ENCODE measurements at regions not wholly inside any gene's neighbourhood (a gene's known extent, or its start where the extent isn't known, plus 50 kb on each side); places are given as distances from the start of the nearest gene placed in this dataset.

GRCh38 chr2:18988631-18989232 lies 369.7 kb downstream of the OSR1 start:
- no peak overlapping the region for H3K27ac ChIP-seq (ENCODE audit: low read depth in 1 of 2, low read length in 2 of 2)
- TF ChIP-seq, protein P1, sequence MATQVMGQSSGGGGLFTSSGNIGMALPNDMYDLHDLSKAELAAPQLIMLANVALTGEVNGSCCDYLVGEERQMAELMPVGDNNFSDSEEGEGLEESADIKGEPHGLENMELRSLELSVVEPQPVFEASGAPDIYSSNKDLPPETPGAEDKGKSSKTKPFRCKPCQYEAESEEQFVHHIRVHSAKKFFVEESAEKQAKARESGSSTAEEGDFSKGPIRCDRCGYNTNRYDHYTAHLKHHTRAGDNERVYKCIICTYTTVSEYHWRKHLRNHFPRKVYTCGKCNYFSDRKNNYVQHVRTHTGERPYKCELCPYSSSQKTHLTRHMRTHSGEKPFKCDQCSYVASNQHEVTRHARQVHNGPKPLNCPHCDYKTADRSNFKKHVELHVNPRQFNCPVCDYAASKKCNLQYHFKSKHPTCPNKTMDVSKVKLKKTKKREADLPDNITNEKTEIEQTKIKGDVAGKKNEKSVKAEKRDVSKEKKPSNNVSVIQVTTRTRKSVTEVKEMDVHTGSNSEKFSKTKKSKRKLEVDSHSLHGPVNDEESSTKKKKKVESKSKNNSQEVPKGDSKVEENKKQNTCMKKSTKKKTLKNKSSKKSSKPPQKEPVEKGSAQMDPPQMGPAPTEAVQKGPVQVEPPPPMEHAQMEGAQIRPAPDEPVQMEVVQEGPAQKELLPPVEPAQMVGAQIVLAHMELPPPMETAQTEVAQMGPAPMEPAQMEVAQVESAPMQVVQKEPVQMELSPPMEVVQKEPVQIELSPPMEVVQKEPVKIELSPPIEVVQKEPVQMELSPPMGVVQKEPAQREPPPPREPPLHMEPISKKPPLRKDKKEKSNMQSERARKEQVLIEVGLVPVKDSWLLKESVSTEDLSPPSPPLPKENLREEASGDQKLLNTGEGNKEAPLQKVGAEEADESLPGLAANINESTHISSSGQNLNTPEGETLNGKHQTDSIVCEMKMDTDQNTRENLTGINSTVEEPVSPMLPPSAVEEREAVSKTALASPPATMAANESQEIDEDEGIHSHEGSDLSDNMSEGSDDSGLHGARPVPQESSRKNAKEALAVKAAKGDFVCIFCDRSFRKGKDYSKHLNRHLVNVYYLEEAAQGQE (IDR thresholded peaks at IDR 0.05): no peak
- TF ChIP-seq GABPA (IDR thresholded peaks at IDR 0.05 in 1 of 2, conservative IDR thresholded peaks at IDR 0.05 in 1 of 2): no peak
- TF ChIP-seq NR2F2 (IDR thresholded peaks at IDR 0.05): no peak
- TF ChIP-seq, protein P2, sequence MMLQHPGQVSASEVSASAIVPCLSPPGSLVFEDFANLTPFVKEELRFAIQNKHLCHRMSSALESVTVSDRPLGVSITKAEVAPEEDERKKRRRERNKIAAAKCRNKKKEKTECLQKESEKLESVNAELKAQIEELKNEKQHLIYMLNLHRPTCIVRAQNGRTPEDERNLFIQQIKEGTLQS (IDR thresholded peaks at IDR 0.05): no peak
- WGBS: 97% methylated on average over 3 of the region's 3 CpGs
- H3K4me1 ChIP-seq (ENCODE audit: control insufficient read depth in 4 of 4, insufficient read depth in 4 of 4, low read length in 3 of 4): peaks cover 0 to 18% (median 10%) of the 10 kb centered on the region in 4 donors
- H3K9ac ChIP-seq (ENCODE audit: low read depth in 1 of 2, low read length in 2 of 2): no peak overlapping the region
- H3K4me3 ChIP-seq (ENCODE audit: low read depth in 1 of 3, low read length in 3 of 3): no peak overlapping the region
- no peaks in the 10 kb centered on the region for H3K36me3 ChIP-seq (ENCODE audit: control insufficient read depth in 4 of 4, insufficient read depth in 3 of 4, low read depth in 1 of 4, low read length in 3 of 4)
- no peak for DNase-seq (ENCODE audit: low spot score)
- H3K9me3 ChIP-seq (ENCODE audit: control insufficient read depth in 4 of 4, low read length in 3 of 4): no peaks in the 10 kb centered on the region
- no peaks in the 10 kb centered on the region for H3K27me3 ChIP-seq (ENCODE audit: control insufficient read depth in 4 of 4, insufficient read depth in 4 of 4, low read length in 3 of 4)

GRCh38 chr2:18987592-18988073 lies 370.8 kb downstream of the OSR1 start:
- no peak overlapping the region for H3K9ac ChIP-seq (ENCODE audit: low read depth in 1 of 2, low read length in 2 of 2)
- H3K4me3 ChIP-seq (ENCODE audit: low read depth in 1 of 3, low read length in 3 of 3): no peak overlapping the region
- H3K36me3 ChIP-seq (ENCODE audit: control insufficient read depth in 4 of 4, insufficient read depth in 3 of 4, low read depth in 1 of 4, low read length in 3 of 4): no peaks in the 10 kb centered on the region
- TF ChIP-seq TAF1 (conservative IDR thresholded peaks at IDR 0.05) (no peak), RXRA (IDR thresholded peaks at IDR 0.05) (no peak), HNF4A (conservative IDR thresholded peaks at IDR 0.05) (no peak), EGR1 (IDR thresholded peaks at IDR 0.05; ENCODE audit: low read depth in 2 of 2) (no peak), CTCF (IDR thresholded peaks at IDR 0.05; ENCODE audit: low read depth, low read length, missing input control) (peak; percentile 15), RAD21 (IDR thresholded peaks at IDR 0.05) (peak; percentile 60 to 69), FOXA1 (IDR thresholded peaks at IDR 0.05) (no peak), SP1 (IDR thresholded peaks at IDR 0.05) (no peak), JUND (IDR thresholded peaks at IDR 0.05) (no peak), HNF4G (IDR thresholded peaks at IDR 0.05) (no peak), FOXA2 (IDR thresholded peaks at IDR 0.05) (no peak), NR2F2 (IDR thresholded peaks at IDR 0.05) (no peak)
- TF ChIP-seq, protein P3, sequence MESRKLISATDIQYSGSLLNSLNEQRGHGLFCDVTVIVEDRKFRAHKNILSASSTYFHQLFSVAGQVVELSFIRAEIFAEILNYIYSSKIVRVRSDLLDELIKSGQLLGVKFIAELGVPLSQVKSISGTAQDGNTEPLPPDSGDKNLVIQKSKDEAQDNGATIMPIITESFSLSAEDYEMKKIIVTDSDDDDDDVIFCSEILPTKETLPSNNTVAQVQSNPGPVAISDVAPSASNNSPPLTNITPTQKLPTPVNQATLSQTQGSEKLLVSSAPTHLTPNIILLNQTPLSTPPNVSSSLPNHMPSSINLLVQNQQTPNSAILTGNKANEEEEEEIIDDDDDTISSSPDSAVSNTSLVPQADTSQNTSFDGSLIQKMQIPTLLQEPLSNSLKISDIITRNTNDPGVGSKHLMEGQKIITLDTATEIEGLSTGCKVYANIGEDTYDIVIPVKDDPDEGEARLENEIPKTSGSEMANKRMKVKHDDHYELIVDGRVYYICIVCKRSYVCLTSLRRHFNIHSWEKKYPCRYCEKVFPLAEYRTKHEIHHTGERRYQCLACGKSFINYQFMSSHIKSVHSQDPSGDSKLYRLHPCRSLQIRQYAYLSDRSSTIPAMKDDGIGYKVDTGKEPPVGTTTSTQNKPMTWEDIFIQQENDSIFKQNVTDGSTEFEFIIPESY (IDR thresholded peaks at IDR 0.05): no peak
- TF ChIP-seq, protein P4, sequence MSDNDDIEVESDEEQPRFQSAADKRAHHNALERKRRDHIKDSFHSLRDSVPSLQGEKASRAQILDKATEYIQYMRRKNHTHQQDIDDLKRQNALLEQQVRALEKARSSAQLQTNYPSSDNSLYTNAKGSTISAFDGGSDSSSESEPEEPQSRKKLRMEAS (IDR thresholded peaks at IDR 0.05): no peak
- TF ChIP-seq, protein P2 (IDR thresholded peaks at IDR 0.05): no peak
- TF ChIP-seq, protein P1 (IDR thresholded peaks at IDR 0.05): no peak
- DNase-seq (ENCODE audit: low spot score): no peak
- WGBS: 34% methylated on average over 4 of the region's 4 CpGs
- H3K4me1 ChIP-seq (ENCODE audit: control insufficient read depth in 4 of 4, insufficient read depth in 4 of 4, low read length in 3 of 4): peaks cover 0 to 18% (median 10%) of the 10 kb centered on the region in 4 donors
- H3K27ac ChIP-seq (ENCODE audit: low read depth in 1 of 2, low read length in 2 of 2): no peak overlapping the region
- no peaks in the 10 kb centered on the region for H3K9me3 ChIP-seq (ENCODE audit: control insufficient read depth in 4 of 4, low read length in 3 of 4)
- no peaks in the 10 kb centered on the region for H3K27me3 ChIP-seq (ENCODE audit: control insufficient read depth in 4 of 4, insufficient read depth in 4 of 4, low read length in 3 of 4)

All from liver (tissue), 8 donors.